ENCODE measurements at regions not wholly inside any gene's neighbourhood (a gene's known extent, or its start where the extent isn't known, plus 50 kb on each side); places are given as distances from the start of the nearest gene placed in this dataset.

- CTCF ChIA-PET, result no interaction called here
- Histone ChIP-seq H3K4me1 (ENCODE audit: control extremely low read depth in 1 of 4, control insufficient read depth in 4 of 4, insufficient read depth in 4 of 4, low read length in 3 of 4) (no peaks in the 10 kb centered on the region), H3K27me3 (replicated peaks in 2 of 5; ENCODE audit: control insufficient read depth in 4 of 5, insufficient read depth in 5 of 5, low read length in 4 of 5) (peaks cover 0 to 27% (median 2%) of the 10 kb centered on the region in 5 experiments), H3K4me3 (ENCODE audit: control insufficient read depth in 1 of 7, extremely low read depth in 1 of 7, insufficient read depth in 4 of 7, low read depth in 2 of 7, low read length in 6 of 7) (no peak overlapping the region), H3K36me3 (ENCODE audit: control insufficient read depth in 4 of 4, insufficient read depth in 4 of 4, low read length in 3 of 4) (no peaks in the 10 kb centered on the region), H3K27ac (ENCODE audit: insufficient read depth in 1 of 2, low read depth in 1 of 2, low read length in 2 of 2, poor library complexity in 1 of 2, severe bottlenecking in 2 of 2) (no peak overlapping the region), H3K9me3 (ENCODE audit: control extremely low read depth in 1 of 5, control insufficient read depth in 4 of 5, insufficient read depth in 2 of 5, low read depth in 1 of 5, low read length in 4 of 5) (no peaks in the 10 kb centered on the region)
- POLR2A ChIA-PET, result no interaction called here
- 90% methylated on average over 15 of the region's 17 CpGs for WGBS (ENCODE audit: insufficient coverage)
- no peak for DNase-seq
Measured at GRCh38 chr9:135375001-135375400, 104.6 kb upstream of the PPP1R26 start.

DNA sequence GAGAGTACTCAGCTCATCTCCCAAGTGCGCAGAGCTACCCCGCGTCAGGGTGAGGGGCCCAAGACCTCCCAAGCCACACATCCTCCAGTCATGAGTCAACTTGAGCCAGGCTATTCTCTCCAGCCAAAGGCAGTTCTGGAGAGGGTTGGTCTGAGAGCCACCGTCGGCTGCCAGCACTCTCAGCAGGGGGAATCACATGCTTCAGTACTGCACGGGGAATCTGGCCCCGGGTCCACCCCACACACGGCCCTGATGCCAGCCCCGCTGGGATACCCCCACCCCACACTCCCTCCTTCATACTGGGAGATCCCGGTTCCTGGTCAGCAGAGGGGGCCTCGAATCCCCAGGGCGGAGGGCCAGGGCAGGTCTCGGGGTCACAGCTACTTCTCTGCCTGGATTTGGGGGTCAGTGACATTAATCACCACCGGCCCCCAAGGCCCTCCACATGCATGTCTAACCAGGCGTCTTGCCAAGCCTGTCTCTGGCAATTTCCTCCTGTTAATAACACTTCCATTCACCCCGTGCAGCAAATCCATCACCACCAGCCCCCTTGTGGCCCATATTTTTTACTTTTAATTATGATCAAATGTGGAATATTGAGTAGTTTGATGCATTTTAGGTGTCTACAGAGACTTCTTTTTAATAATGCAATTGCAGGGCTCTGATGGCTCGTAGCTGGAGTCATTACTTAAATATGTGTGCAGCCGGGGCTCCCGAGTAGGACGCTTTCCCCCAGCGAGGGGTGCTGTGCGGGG lies 102.9 kb upstream of the PPP1R26 start:
- no peak overlapping the region for H3K4me3 ChIP-seq (ENCODE audit: control insufficient read depth in 1 of 7, extremely low read depth in 1 of 7, insufficient read depth in 4 of 7, low read depth in 2 of 7, low read length in 6 of 7)
- no peak for DNase-seq
- ChIA-PET CTCF (no interaction called here), POLR2A (no interaction called here)
- H3K9me3 ChIP-seq (ENCODE audit: control extremely low read depth in 1 of 5, control insufficient read depth in 4 of 5, insufficient read depth in 2 of 5, low read depth in 1 of 5, low read length in 4 of 5), result no peaks in the 10 kb centered on the region
- WGBS (ENCODE audit: insufficient coverage), result 84% methylated on average over 16 of the region's 22 CpGs
- no peaks in the 10 kb centered on the region for H3K36me3 ChIP-seq (ENCODE audit: control insufficient read depth in 4 of 4, insufficient read depth in 4 of 4, low read length in 3 of 4)
- peaks cover 0 to 23% (median 1%) of the 10 kb centered on the region in 5 experiments for H3K27me3 ChIP-seq (replicated peaks in 2 of 5; ENCODE audit: control insufficient read depth in 4 of 5, insufficient read depth in 5 of 5, low read length in 4 of 5)
- no peaks in the 10 kb centered on the region for H3K4me1 ChIP-seq (ENCODE audit: control extremely low read depth in 1 of 4, control insufficient read depth in 4 of 4, insufficient read depth in 4 of 4, low read length in 3 of 4)
- no peak overlapping the region for H3K27ac ChIP-seq (ENCODE audit: insufficient read depth in 1 of 2, low read depth in 1 of 2, low read length in 2 of 2, poor library complexity in 1 of 2, severe bottlenecking in 2 of 2)

DNA sequence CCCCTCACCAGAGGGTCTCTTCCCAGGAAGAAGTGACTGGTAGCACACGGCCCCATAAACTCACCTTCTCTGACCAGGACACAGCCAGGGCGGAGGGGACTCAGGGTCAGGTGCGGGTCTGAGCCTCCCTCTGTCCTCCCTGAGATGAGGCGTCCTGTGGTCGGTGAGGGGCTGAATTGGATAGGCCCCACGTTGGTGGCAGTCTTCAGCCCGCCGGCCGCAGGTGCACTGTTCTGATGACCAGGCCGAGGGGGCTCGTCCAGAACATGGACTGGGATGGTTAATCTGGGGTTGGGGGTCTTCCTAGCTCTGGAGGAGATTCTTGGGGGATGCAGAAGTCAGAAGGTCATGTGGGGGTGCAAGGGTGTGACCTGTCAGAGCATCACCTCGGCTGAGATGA lies 102.2 kb upstream of the PPP1R26 start:
- no peak for DNase-seq
- 91% methylated on average over 10 of the region's 12 CpGs for WGBS (ENCODE audit: insufficient coverage)
- Histone ChIP-seq H3K9me3 (ENCODE audit: control extremely low read depth in 1 of 5, control insufficient read depth in 4 of 5, insufficient read depth in 2 of 5, low read depth in 1 of 5, low read length in 4 of 5) (no peaks in the 10 kb centered on the region), H3K27ac (ENCODE audit: insufficient read depth in 1 of 2, low read depth in 1 of 2, low read length in 2 of 2, poor library complexity in 1 of 2, severe bottlenecking in 2 of 2) (no peak overlapping the region), H3K36me3 (ENCODE audit: control insufficient read depth in 4 of 4, insufficient read depth in 4 of 4, low read length in 3 of 4) (no peaks in the 10 kb centered on the region), H3K4me1 (ENCODE audit: control extremely low read depth in 1 of 4, control insufficient read depth in 4 of 4, insufficient read depth in 4 of 4, low read length in 3 of 4) (no peaks in the 10 kb centered on the region), H3K27me3 (replicated peaks in 2 of 5; ENCODE audit: control insufficient read depth in 4 of 5, insufficient read depth in 5 of 5, low read length in 4 of 5) (peaks cover 0 to 16% (median 1%) of the 10 kb centered on the region in 5 experiments), H3K4me3 (ENCODE audit: control insufficient read depth in 1 of 7, extremely low read depth in 1 of 7, insufficient read depth in 4 of 7, low read depth in 2 of 7, low read length in 6 of 7) (no peak overlapping the region)
- POLR2A ChIA-PET, result no interaction called here
- CTCF ChIA-PET, result no interaction called here

- Histone ChIP-seq H3K9me3 (ENCODE audit: control extremely low read depth in 1 of 5, control insufficient read depth in 4 of 5, insufficient read depth in 2 of 5, low read depth in 1 of 5, low read length in 4 of 5) (no peaks in the 10 kb centered on the region), H3K36me3 (ENCODE audit: control insufficient read depth in 4 of 4, insufficient read depth in 4 of 4, low read length in 3 of 4) (no peaks in the 10 kb centered on the region), H3K27me3 (replicated peaks in 2 of 5; ENCODE audit: control insufficient read depth in 4 of 5, insufficient read depth in 5 of 5, low read length in 4 of 5) (peaks cover 0 to 12% (median 1%) of the 10 kb centered on the region in 5 experiments), H3K4me3 (ENCODE audit: control insufficient read depth in 1 of 7, extremely low read depth in 1 of 7, insufficient read depth in 4 of 7, low read depth in 2 of 7, low read length in 6 of 7) (no peak overlapping the region), H3K27ac (ENCODE audit: insufficient read depth in 1 of 2, low read depth in 1 of 2, low read length in 2 of 2, poor library complexity in 1 of 2, severe bottlenecking in 2 of 2) (no peak overlapping the region), H3K4me1 (ENCODE audit: control extremely low read depth in 1 of 4, control insufficient read depth in 4 of 4, insufficient read depth in 4 of 4, low read length in 3 of 4) (no peaks in the 10 kb centered on the region)
- no peak for DNase-seq
- ChIA-PET CTCF (no interaction called here), POLR2A (no interaction called here)
- 98% methylated on average over 14 of the region's 15 CpGs for WGBS (ENCODE audit: insufficient coverage)
Measured at GRCh38 chr9:135378751-135379150, 100.8 kb upstream of the PPP1R26 start.

- no peaks in the 10 kb centered on the region for H3K9me3 ChIP-seq (ENCODE audit: control extremely low read depth in 1 of 5, control insufficient read depth in 4 of 5, insufficient read depth in 2 of 5, low read depth in 1 of 5, low read length in 4 of 5)
- ChIA-PET CTCF (no interaction called here), POLR2A (no interaction called here)
- H3K4me1 ChIP-seq (ENCODE audit: control extremely low read depth in 1 of 4, control insufficient read depth in 4 of 4, insufficient read depth in 4 of 4, low read length in 3 of 4), result no peaks in the 10 kb centered on the region
- 91% methylated on average over 11 of the region's 11 CpGs for WGBS (ENCODE audit: insufficient coverage)
- no peak overlapping the region for H3K4me3 ChIP-seq (ENCODE audit: control insufficient read depth in 1 of 7, extremely low read depth in 1 of 7, insufficient read depth in 4 of 7, low read depth in 2 of 7, low read length in 6 of 7)
- peaks cover 0 to 5% (median 0%) of the 10 kb centered on the region in 5 experiments for H3K27me3 ChIP-seq (replicated peaks in 2 of 5; ENCODE audit: control insufficient read depth in 4 of 5, insufficient read depth in 5 of 5, low read length in 4 of 5)
- H3K36me3 ChIP-seq (ENCODE audit: control insufficient read depth in 4 of 4, insufficient read depth in 4 of 4, low read length in 3 of 4), result no peaks in the 10 kb centered on the region
- H3K27ac ChIP-seq (ENCODE audit: insufficient read depth in 1 of 2, low read depth in 1 of 2, low read length in 2 of 2, poor library complexity in 1 of 2, severe bottlenecking in 2 of 2), result no peak overlapping the region
- DNase-seq, result no peak
Measured at GRCh38 chr9:135379540-135380267, 99.9 kb upstream of the PPP1R26 start.

- 94% methylated on average over 17 of the region's 17 CpGs for WGBS (ENCODE audit: insufficient coverage)
- no peaks in the 10 kb centered on the region for H3K36me3 ChIP-seq (ENCODE audit: control insufficient read depth in 4 of 4, insufficient read depth in 4 of 4, low read length in 3 of 4)
- H3K27ac ChIP-seq (ENCODE audit: insufficient read depth in 1 of 2, low read depth in 1 of 2, low read length in 2 of 2, poor library complexity in 1 of 2, severe bottlenecking in 2 of 2), result no peak overlapping the region
- no peak for DNase-seq
- ChIA-PET POLR2A (no interaction called here), CTCF (no interaction called here)
- H3K27me3 ChIP-seq (replicated peaks in 2 of 5; ENCODE audit: control insufficient read depth in 4 of 5, insufficient read depth in 5 of 5, low read length in 4 of 5), result peaks cover 0 to 3% (median 1%) of the 10 kb centered on the region in 5 experiments
- H3K4me1 ChIP-seq (ENCODE audit: control extremely low read depth in 1 of 4, control insufficient read depth in 4 of 4, insufficient read depth in 4 of 4, low read length in 3 of 4), result no peaks in the 10 kb centered on the region
- H3K4me3 ChIP-seq (ENCODE audit: control insufficient read depth in 1 of 7, extremely low read depth in 1 of 7, insufficient read depth in 4 of 7, low read depth in 2 of 7, low read length in 6 of 7), result no peak overlapping the region
- no peaks in the 10 kb centered on the region for H3K9me3 ChIP-seq (ENCODE audit: control extremely low read depth in 1 of 5, control insufficient read depth in 4 of 5, insufficient read depth in 2 of 5, low read depth in 1 of 5, low read length in 4 of 5)
Measured at GRCh38 chr9:135380311-135380960, 99.1 kb upstream of the PPP1R26 start.

DNA sequence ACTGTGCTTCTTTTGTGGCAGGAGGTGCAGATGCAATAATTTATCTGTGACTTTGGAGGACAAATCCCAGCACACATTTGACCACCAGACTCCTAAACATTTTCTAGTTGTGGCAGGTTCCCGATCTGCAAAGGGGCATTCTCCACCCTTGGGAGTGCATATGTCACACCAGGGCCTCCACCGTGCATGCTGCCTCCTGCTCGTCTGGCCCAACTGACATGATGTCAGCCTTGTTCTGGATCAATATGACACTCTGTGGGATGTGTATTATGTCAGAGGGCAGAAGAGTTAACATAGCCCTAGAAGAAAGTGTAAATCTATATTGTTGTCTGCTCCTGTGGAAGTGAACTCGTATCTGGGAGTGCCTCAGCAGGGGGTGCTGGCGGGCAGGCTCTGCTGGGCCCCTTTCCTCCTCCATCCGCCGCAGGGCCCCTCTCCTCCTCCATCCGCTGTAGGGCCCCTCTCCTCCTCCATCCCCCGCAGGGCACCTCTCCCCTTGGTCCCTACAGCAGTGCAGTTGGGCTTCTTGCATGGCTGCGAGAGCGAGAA lies 97.7 kb upstream of the PPP1R26 start:
- DNase-seq, result no peak
- peaks cover 0 to 6% (median 1%) of the 10 kb centered on the region in 5 experiments for H3K27me3 ChIP-seq (replicated peaks in 2 of 5; ENCODE audit: control insufficient read depth in 4 of 5, insufficient read depth in 5 of 5, low read length in 4 of 5)
- H3K4me3 ChIP-seq (ENCODE audit: control insufficient read depth in 1 of 7, extremely low read depth in 1 of 7, insufficient read depth in 4 of 7, low read depth in 2 of 7, low read length in 6 of 7), result no peak overlapping the region
- WGBS (ENCODE audit: insufficient coverage), result 91% methylated on average over 11 of the region's 11 CpGs
- no peaks in the 10 kb centered on the region for H3K4me1 ChIP-seq (ENCODE audit: control extremely low read depth in 1 of 4, control insufficient read depth in 4 of 4, insufficient read depth in 4 of 4, low read length in 3 of 4)
- no peaks in the 10 kb centered on the region for H3K9me3 ChIP-seq (ENCODE audit: control extremely low read depth in 1 of 5, control insufficient read depth in 4 of 5, insufficient read depth in 2 of 5, low read depth in 1 of 5, low read length in 4 of 5)
- H3K36me3 ChIP-seq (ENCODE audit: control insufficient read depth in 4 of 4, insufficient read depth in 4 of 4, low read length in 3 of 4), result no peaks in the 10 kb centered on the region
- no peak overlapping the region for H3K27ac ChIP-seq (ENCODE audit: insufficient read depth in 1 of 2, low read depth in 1 of 2, low read length in 2 of 2, poor library complexity in 1 of 2, severe bottlenecking in 2 of 2)
- ChIA-PET POLR2A (no interaction called here), CTCF (no interaction called here)
